Astrocyte (in vitro differentiated cells and primary cell): ENCODE measurements at regions not wholly inside any gene's neighbourhood (a gene's known extent, or its start where the extent isn't known, plus 50 kb on each side); places are given as distances from the start of the nearest gene placed in this dataset.

Experiments
- DNase-seq: peaks from one replicate; pipeline ENCODE4 v3.0.0-alpha.2; 2010; ENCODE audit warnings: low read depth
- FAIRE-seq: peaks from 2 replicates; lab custom pipeline; 2011; peaks lifted over from hg19 to GRCh38; lab: Jason Lieb, UNC
- H2AFZ ChIP-seq: 2 replicates; pipeline ENCODE4 v1.6.0; 2012; ENCODE audit warnings: low read depth, low read length, inconsistent platforms
- H3K27ac ChIP-seq: 2 replicates; pipeline ENCODE4 v1.5.1; 2011; ENCODE audit warnings: low read depth, low read length, inconsistent platforms
- H3K27me3 ChIP-seq: 2 replicates; pipeline ENCODE4 v1.6.0; 2011; ENCODE audit warnings: low read length, inconsistent platforms; ENCODE audit not compliant: insufficient read depth
- H3K36me3 ChIP-seq: 2 replicates; pipeline ENCODE4 v1.5.1; 2011; ENCODE audit warnings: low read length, inconsistent platforms; ENCODE audit not compliant: insufficient read depth
- H3K4me1 ChIP-seq: 2 replicates; pipeline ENCODE4 v1.5.1; 2011; ENCODE audit warnings: low read length, inconsistent platforms; ENCODE audit not compliant: insufficient read depth
- H3K4me2 ChIP-seq: 2 replicates; pipeline ENCODE4 v1.6.0; 2012; ENCODE audit warnings: low read length, inconsistent platforms
- H3K4me3 ChIP-seq: 2 replicates; pipeline ENCODE4 v1.5.1; 2011; ENCODE audit warnings: low read depth, mild to moderate bottlenecking, low read length, inconsistent platforms; ENCODE audit not compliant: insufficient read depth
- H3K79me2 ChIP-seq: 2 replicates; pipeline ENCODE4 v1.6.0; 2012; ENCODE audit warnings: mild to moderate bottlenecking, low read length, inconsistent platforms; ENCODE audit not compliant: insufficient read depth
- H3K9ac ChIP-seq: 2 replicates; pipeline ENCODE4 v1.6.0; 2012; ENCODE audit warnings: mild to moderate bottlenecking, low read length, inconsistent platforms
- H3K9me3 ChIP-seq: 2 replicates; pipeline ENCODE4 v1.5.1; 2012; ENCODE audit warnings: low read depth, mild to moderate bottlenecking, low read length, inconsistent platforms; ENCODE audit not compliant: insufficient read depth
- H4K20me1 ChIP-seq: 2 replicates; pipeline ENCODE4 v1.6.0; 2012; ENCODE audit warnings: low read length, inconsistent platforms; ENCODE audit not compliant: insufficient read depth
- H3K27ac Mint-ChIP-seq: one replicate; pipeline ENCODE4 v1.8.0; 2021; ENCODE audit warnings: mild to moderate bottlenecking, mixed read lengths; ENCODE audit not compliant: unreplicated experiment
- H3K27me3 Mint-ChIP-seq: one replicate; pipeline ENCODE4 v1.8.0; 2021; ENCODE audit warnings: low read depth, mixed read lengths; ENCODE audit not compliant: unreplicated experiment
- H3K36me3 Mint-ChIP-seq: one replicate; pipeline ENCODE4 v1.8.0; 2021; ENCODE audit warnings: low read depth, mixed read lengths; ENCODE audit not compliant: unreplicated experiment
- H3K4me1 Mint-ChIP-seq: one replicate; pipeline ENCODE4 v1.8.0; 2021; ENCODE audit warnings: low read depth, mixed read lengths; ENCODE audit not compliant: unreplicated experiment
- H3K4me3 Mint-ChIP-seq: one replicate; pipeline ENCODE4 v1.8.0; 2021; ENCODE audit warnings: mild to moderate bottlenecking, moderate library complexity, mixed read lengths; ENCODE audit not compliant: unreplicated experiment
- H3K9me3 Mint-ChIP-seq: one replicate; pipeline ENCODE4 v1.8.0; 2021; ENCODE audit warnings: mild to moderate bottlenecking, mixed read lengths; ENCODE audit not compliant: unreplicated experiment
- CTCF ChIP-seq: IDR thresholded peaks from 2 replicates; pipeline ENCODE4 v1.5.1; 2011; ENCODE audit warnings: low read depth, mild to moderate bottlenecking, inconsistent platforms, low read length, moderate library complexity; ENCODE audit not compliant: insufficient read depth
- EZH2 ChIP-seq: IDR thresholded peaks from 2 replicates; pipeline ENCODE4 v1.6.1; 2012; ENCODE audit warnings: mild to moderate bottlenecking, low read length, inconsistent platforms; ENCODE audit not compliant: insufficient read depth

DNA sequence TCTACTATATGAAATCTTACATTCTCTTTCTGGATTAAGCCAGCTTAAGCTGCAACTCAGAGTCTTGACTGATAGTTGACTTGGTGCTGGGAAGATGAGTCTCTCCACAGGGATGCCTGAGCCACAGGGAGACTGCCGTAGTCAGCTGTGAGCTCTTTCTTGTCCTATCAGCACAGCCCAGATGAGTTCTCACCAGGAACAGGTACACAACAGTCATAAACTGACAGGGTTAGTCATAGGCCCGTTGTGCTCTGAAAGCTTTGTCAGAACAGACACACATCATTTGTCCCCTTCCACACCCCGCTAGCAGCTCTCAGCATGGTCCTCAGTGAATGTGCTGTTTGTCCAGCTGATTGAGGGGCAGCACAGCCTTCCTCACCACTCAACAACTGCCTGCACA is 221.6 kb downstream of the RPS24 start:
- Mint-ChIP-seq H3K36me3 (peaks cover 4% of the 10 kb centered on the region), H3K27me3 (peaks cover 16% of the 10 kb centered on the region), H3K4me1 (peaks cover 22% of the 10 kb centered on the region), H3K4me3 (peak overlapping the region; percentile 41), H3K27ac (peak overlapping the region; percentile 98), H3K9me3 (peaks cover 7% of the 10 kb centered on the region)
- Histone ChIP-seq H2AFZ (no peak overlapping the region), H3K4me2 (peak overlapping the region; percentile 40), H3K4me1 (peaks cover 19% of the 10 kb centered on the region), H3K27me3 (no peaks in the 10 kb centered on the region), H3K27ac (peak overlapping the region; percentile 93), H3K9me3 (no peaks in the 10 kb centered on the region), H3K79me2 (no peaks in the 10 kb centered on the region), H4K20me1 (no peaks in the 10 kb centered on the region), H3K4me3 (no peak overlapping the region), H3K36me3 (no peaks in the 10 kb centered on the region), H3K9ac (peak overlapping the region; percentile 53)
- no peak for FAIRE-seq
- no peak for DNase-seq
- TF ChIP-seq EZH2 (no peak), CTCF (no peak)

DNA sequence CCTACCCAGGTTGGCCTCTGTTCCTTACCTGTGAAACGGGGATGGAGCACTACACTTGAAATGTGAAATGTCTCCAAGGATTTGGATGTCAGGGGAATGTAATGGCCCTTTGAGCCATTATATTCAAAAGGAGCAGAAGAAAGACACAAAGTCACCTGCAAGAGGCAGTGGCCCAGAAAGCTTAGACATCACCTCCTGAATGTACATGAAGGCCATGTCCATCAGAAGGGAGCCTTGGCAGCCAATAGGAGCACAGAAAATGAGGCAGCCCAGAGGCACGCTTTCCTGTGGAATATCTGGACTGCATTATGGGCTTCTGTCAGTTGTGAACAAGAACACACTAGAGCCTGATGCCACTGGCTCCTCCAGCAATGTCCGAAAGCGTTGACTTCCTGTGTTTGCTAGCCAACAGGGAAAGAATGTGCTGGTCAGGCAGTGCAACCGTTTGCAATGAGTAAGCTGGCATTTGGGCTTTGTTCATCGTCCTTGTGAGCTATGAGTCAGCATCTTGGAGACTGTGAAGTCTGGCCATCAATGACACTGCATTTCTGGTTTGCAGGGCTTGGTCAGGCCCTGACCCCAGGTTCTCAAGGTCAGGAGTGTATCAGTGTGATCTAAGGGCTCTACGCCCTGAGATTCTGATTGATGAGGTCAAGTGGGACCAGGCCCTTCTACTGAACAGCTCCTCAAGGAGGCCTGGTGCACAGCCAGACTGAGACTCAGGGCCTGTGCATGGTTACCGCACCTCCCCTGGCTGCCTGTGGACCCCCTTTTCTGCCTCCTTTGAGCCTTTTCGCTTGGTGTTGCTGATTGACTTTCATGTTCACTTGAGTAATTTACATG is 222.4 kb downstream of the RPS24 start:
- no peak overlapping the region for H3K4me3 Mint-ChIP-seq
- H4K20me1 ChIP-seq: no peaks in the 10 kb centered on the region
- H3K4me1 Mint-ChIP-seq: peaks cover 22% of the 10 kb centered on the region
- no peaks in the 10 kb centered on the region for H3K27me3 ChIP-seq
- H3K4me2 ChIP-seq: peak overlapping the region; percentile 40
- H3K4me1 ChIP-seq: peaks cover 19% of the 10 kb centered on the region
- peak overlapping the region; percentile 93 for H3K27ac ChIP-seq
- H3K9ac ChIP-seq: peak overlapping the region; percentile 60
- FAIRE-seq (peak; percentile 98), DNase-seq (peak; percentile 98)
- no peak overlapping the region for H3K4me3 ChIP-seq
- H3K9me3 ChIP-seq: no peaks in the 10 kb centered on the region
- H3K9me3 Mint-ChIP-seq: peaks cover 7% of the 10 kb centered on the region
- peaks cover 4% of the 10 kb centered on the region for H3K36me3 Mint-ChIP-seq
- peak overlapping the region; percentile 31 for H2AFZ ChIP-seq
- H3K27ac Mint-ChIP-seq: peak overlapping the region; percentile 98
- peaks cover 16% of the 10 kb centered on the region for H3K27me3 Mint-ChIP-seq
- no peaks in the 10 kb centered on the region for H3K79me2 ChIP-seq
- no peaks in the 10 kb centered on the region for H3K36me3 ChIP-seq
- TF ChIP-seq EZH2 (no peak), CTCF (no peak)
